ENCODE measurements at regions not wholly inside any gene's neighbourhood (a gene's known extent, or its start where the extent isn't known, plus 50 kb on each side); places are given as distances from the start of the nearest gene placed in this dataset.

DNA sequence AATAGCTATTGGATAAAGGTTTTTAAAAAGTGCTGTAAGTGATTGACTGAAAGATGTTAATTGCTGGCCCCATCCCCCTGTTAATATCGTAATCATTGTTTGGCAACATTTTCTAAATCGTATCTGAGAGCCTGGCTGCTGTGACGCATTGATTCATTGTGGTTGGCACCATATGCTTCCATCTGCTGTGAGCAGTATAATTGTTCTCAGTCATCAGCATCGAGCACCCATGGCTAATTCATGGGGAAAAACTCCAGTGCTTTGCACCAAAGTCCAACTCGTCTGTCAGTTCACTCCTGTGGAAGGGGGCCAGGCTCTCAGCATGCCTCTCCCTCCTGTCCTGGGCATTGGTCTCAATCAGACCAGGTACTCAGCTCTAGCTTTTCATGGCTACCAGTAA is 205.2 kb downstream of the STK31 start:
- H3K36me3 Mint-ChIP-seq = no peaks in the 10 kb centered on the region
- WGBS (ENCODE audit: insufficient coverage) = 73% methylated on average over 5 of the region's 5 CpGs

DNA sequence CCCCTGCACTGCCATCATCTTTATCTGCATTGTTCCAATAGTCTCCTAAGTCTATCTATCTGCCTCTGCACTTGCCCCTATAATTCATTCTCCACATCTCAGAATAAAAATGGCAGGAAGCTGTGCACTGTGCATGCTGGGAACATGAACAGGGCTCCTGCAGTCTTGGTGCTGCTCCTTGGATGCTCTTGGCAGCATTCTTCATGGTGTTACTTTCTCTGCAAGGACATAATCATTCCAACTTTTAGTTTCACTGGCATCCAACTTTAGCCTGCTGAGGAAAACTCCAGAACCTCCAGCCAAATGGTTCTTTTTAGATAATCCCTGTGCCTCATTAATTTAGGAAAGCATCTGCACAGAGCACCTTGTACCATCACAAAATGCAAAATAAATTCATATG is 208.3 kb downstream of the STK31 start:
- Mint-ChIP-seq H3K4me1 (no peaks in the 10 kb centered on the region), H3K9me3 (peaks cover 0 to 7% (median 2%) of the 10 kb centered on the region in 7 donors), H3K27ac (no peak overlapping the region), H3K36me3 (no peaks in the 10 kb centered on the region), H3K4me3 (no peak overlapping the region), H3K27me3 (ENCODE audit: low read depth in 3 of 3) (peaks cover 0 to 2% (median 0%) of the 10 kb centered on the region in 3 donors)
- H4K20me1 ChIP-seq (ENCODE audit: insufficient read depth, low read length) = no peaks in the 10 kb centered on the region
- no peak for DNase-seq
- H3K4me1 ChIP-seq (ENCODE audit: control insufficient read depth in 1 of 2, insufficient read depth in 2 of 2, low read length in 2 of 2) = no peaks in the 10 kb centered on the region
- no peak overlapping the region for H3K27ac ChIP-seq (ENCODE audit: low read depth in 1 of 2, low read length in 2 of 2)
- no peak overlapping the region for H3K4me3 ChIP-seq (replicated peaks in 1 of 3; ENCODE audit: low read depth in 2 of 3, low read length in 3 of 3)
- intact Hi-C loops (cut with micrococcal nuclease) = no loop called here
- H2AFZ ChIP-seq (ENCODE audit: insufficient read depth, low read depth, low read length, poor library complexity, severe bottlenecking) = no peak overlapping the region
- no peak overlapping the region for H3K9ac ChIP-seq (ENCODE audit: insufficient read depth, low read length, poor library complexity, severe bottlenecking)
- no peaks in the 10 kb centered on the region for H3K27me3 ChIP-seq (ENCODE audit: control insufficient read depth in 2 of 2, insufficient read depth in 2 of 2, low read length in 2 of 2)
- no peak overlapping the region for H3K4me2 ChIP-seq (replicated peaks; ENCODE audit: extremely low read depth, low read length, poor library complexity, severe bottlenecking)
- peaks cover 0 to 2% of the 10 kb centered on the region in 2 donors for H3K9me3 ChIP-seq (replicated peaks in 1 of 2; ENCODE audit: control insufficient read depth in 1 of 2, insufficient read depth in 1 of 2, low read length in 2 of 2)
- TF ChIP-seq, protein P1, sequence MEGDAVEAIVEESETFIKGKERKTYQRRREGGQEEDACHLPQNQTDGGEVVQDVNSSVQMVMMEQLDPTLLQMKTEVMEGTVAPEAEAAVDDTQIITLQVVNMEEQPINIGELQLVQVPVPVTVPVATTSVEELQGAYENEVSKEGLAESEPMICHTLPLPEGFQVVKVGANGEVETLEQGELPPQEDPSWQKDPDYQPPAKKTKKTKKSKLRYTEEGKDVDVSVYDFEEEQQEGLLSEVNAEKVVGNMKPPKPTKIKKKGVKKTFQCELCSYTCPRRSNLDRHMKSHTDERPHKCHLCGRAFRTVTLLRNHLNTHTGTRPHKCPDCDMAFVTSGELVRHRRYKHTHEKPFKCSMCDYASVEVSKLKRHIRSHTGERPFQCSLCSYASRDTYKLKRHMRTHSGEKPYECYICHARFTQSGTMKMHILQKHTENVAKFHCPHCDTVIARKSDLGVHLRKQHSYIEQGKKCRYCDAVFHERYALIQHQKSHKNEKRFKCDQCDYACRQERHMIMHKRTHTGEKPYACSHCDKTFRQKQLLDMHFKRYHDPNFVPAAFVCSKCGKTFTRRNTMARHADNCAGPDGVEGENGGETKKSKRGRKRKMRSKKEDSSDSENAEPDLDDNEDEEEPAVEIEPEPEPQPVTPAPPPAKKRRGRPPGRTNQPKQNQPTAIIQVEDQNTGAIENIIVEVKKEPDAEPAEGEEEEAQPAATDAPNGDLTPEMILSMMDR (IDR thresholded peaks at IDR 0.05) = no peak
- no peaks in the 10 kb centered on the region for H3K36me3 ChIP-seq (replicated peaks in 1 of 2; ENCODE audit: control insufficient read depth in 1 of 2, insufficient read depth in 2 of 2, low read length in 2 of 2)
- H3K79me2 ChIP-seq (ENCODE audit: insufficient read depth, low read length) = no peaks in the 10 kb centered on the region

More for the DNA sequence above, 205.2 kb downstream of the STK31 start:
- DNase-seq = no peak
- Mint-ChIP-seq H3K4me1 (no peaks in the 10 kb centered on the region), H3K9me3 (peaks cover 0 to 16% (median 8%) of the 10 kb centered on the region in 7 donors), H3K4me3 (no peak overlapping the region), H3K27me3 (ENCODE audit: low read depth in 3 of 3) (peaks cover 0 to 2% (median 0%) of the 10 kb centered on the region in 3 donors), H3K27ac (no peak overlapping the region)
- intact Hi-C loops (cut with micrococcal nuclease) = no loop called here
- no peak overlapping the region for H3K4me3 ChIP-seq (replicated peaks in 1 of 3; ENCODE audit: low read depth in 2 of 3, low read length in 3 of 3)
- TF ChIP-seq, protein P1 (IDR thresholded peaks at IDR 0.05) = no peak
- no peak overlapping the region for H3K4me2 ChIP-seq (replicated peaks; ENCODE audit: extremely low read depth, low read length, poor library complexity, severe bottlenecking)
- no peaks in the 10 kb centered on the region for H3K27me3 ChIP-seq (ENCODE audit: control insufficient read depth in 2 of 2, insufficient read depth in 2 of 2, low read length in 2 of 2)
- H3K79me2 ChIP-seq (ENCODE audit: insufficient read depth, low read length) = no peaks in the 10 kb centered on the region
- no peaks in the 10 kb centered on the region for H4K20me1 ChIP-seq (ENCODE audit: insufficient read depth, low read length)
- H2AFZ ChIP-seq (ENCODE audit: insufficient read depth, low read depth, low read length, poor library complexity, severe bottlenecking) = no peak overlapping the region
- H3K36me3 ChIP-seq (replicated peaks in 1 of 2; ENCODE audit: control insufficient read depth in 1 of 2, insufficient read depth in 2 of 2, low read length in 2 of 2) = no peaks in the 10 kb centered on the region
- no peaks in the 10 kb centered on the region for H3K4me1 ChIP-seq (ENCODE audit: control insufficient read depth in 1 of 2, insufficient read depth in 2 of 2, low read length in 2 of 2)
- H3K9ac ChIP-seq (ENCODE audit: insufficient read depth, low read length, poor library complexity, severe bottlenecking) = no peak overlapping the region
- no peak overlapping the region for H3K27ac ChIP-seq (ENCODE audit: low read depth in 1 of 2, low read length in 2 of 2)
- H3K9me3 ChIP-seq (replicated peaks in 1 of 2; ENCODE audit: control insufficient read depth in 1 of 2, insufficient read depth in 1 of 2, low read length in 2 of 2) = peaks cover 4 to 7% of the 10 kb centered on the region in 2 donors
